ENCODE measurements at regions not wholly inside any gene's neighbourhood (a gene's known extent, or its start where the extent isn't known, plus 50 kb on each side); places are given as distances from the start of the nearest gene placed in this dataset.

DNA sequence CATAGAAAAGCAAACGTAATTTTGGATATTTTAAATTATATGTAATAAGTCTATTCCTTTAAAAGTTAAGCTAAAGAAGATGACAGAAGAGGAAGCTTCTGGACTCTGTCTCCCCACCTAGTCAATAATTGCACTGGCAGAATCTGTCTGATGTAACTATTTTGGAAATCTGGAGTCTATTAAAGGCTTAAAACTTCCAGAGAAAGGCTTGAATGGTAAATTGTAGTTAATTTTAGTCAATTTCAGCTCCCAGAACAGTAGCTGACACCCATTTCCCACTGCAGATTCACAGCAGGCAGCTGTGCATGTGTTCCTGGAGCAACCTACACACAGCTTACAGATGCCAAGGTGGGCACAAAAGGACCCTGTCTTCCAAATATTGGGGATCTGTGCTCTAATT is 304.1 kb downstream of the PCDH20 start:
- Histone ChIP-seq H4K20me1 (ENCODE audit: control insufficient read depth, extremely low read depth, insufficient read depth, low read length) (no peaks in the 10 kb centered on the region), H3K79me2 (ENCODE audit: control insufficient read depth, insufficient read depth, low read length) (no peaks in the 10 kb centered on the region), H3K9ac (ENCODE audit: control insufficient read depth, extremely low read depth, insufficient read depth, low read length) (no peak overlapping the region), H3K27me3 (ENCODE audit: control insufficient read depth, extremely low read depth, insufficient read depth, low read length) (no peaks in the 10 kb centered on the region), H3K9me1 (ENCODE audit: control insufficient read depth, extremely low read depth, insufficient read depth, low read length) (no peaks in the 10 kb centered on the region), H3K36me3 (ENCODE audit: control insufficient read depth in 2 of 2, extremely low read depth in 1 of 2, insufficient read depth in 2 of 2, low read length in 2 of 2) (no peaks in the 10 kb centered on the region), H3K27ac (ENCODE audit: control insufficient read depth, insufficient read depth, low read length) (no peak overlapping the region), H2AFZ (ENCODE audit: control insufficient read depth, low read length) (no peak overlapping the region), H3K4me3 (ENCODE audit: control insufficient read depth in 2 of 3, extremely low read depth in 1 of 3, insufficient read depth in 2 of 3, low read depth in 1 of 3, low read length in 3 of 3) (no peak overlapping the region), H3K4me1 (ENCODE audit: control insufficient read depth, extremely low read depth, insufficient read depth, low read length) (no peaks in the 10 kb centered on the region), H3K9me3 (ENCODE audit: control insufficient read depth, low read depth, low read length) (peaks cover 2% of the 10 kb centered on the region), H3K4me2 (ENCODE audit: control insufficient read depth, extremely low read depth, insufficient read depth, low read depth, low read length) (no peak overlapping the region)
- dilution Hi-C loops (cut with MboI; ENCODE audit: extremely low pct_ligation_motif_present, low sequenced_read_pairs): no loop called here
- TF ChIP-seq EZH2 (IDR thresholded peaks at IDR 0.05; ENCODE audit: low read length): no peak
- TF ChIP-seq, protein P1, sequence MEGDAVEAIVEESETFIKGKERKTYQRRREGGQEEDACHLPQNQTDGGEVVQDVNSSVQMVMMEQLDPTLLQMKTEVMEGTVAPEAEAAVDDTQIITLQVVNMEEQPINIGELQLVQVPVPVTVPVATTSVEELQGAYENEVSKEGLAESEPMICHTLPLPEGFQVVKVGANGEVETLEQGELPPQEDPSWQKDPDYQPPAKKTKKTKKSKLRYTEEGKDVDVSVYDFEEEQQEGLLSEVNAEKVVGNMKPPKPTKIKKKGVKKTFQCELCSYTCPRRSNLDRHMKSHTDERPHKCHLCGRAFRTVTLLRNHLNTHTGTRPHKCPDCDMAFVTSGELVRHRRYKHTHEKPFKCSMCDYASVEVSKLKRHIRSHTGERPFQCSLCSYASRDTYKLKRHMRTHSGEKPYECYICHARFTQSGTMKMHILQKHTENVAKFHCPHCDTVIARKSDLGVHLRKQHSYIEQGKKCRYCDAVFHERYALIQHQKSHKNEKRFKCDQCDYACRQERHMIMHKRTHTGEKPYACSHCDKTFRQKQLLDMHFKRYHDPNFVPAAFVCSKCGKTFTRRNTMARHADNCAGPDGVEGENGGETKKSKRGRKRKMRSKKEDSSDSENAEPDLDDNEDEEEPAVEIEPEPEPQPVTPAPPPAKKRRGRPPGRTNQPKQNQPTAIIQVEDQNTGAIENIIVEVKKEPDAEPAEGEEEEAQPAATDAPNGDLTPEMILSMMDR (optimal IDR thresholded peaks at IDR 0.05 in 1 of 3, IDR thresholded peaks at IDR 0.05 in 1 of 3, conservative IDR thresholded peaks at IDR 0.05 in 1 of 3; ENCODE audit: extremely low read depth in 1 of 3, insufficient read depth in 2 of 3, low read length in 3 of 3): no peak
- DNase-seq (ENCODE audit: low read depth, low spot score) (no peak), FAIRE-seq (no peak)

DNA sequence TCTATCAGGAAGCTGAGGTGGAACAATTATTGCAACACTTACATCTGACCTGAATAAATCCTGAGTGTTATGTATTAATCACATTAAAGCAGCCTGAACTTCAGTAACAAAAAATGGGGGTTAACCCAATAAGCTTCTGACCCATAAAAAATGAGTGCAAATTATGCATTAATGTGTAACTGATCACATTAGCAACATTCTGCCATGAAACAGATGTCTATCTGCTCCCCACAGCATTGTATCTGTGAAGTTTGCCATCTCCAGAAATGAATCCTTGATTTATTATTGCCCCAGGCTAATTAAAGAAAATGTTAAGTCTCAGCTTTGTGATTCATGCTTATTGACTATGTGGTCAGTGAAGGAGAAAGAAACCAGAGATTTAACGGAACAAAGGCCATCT is 304.9 kb downstream of the PCDH20 start:
- no peak for FAIRE-seq
- no peak overlapping the region for H2AFZ ChIP-seq (ENCODE audit: control insufficient read depth, low read length)
- TF ChIP-seq, protein P1 (optimal IDR thresholded peaks at IDR 0.05 in 1 of 3, IDR thresholded peaks at IDR 0.05 in 1 of 3, conservative IDR thresholded peaks at IDR 0.05 in 1 of 3; ENCODE audit: extremely low read depth in 1 of 3, insufficient read depth in 2 of 3, low read length in 3 of 3): no peak
- TF ChIP-seq EZH2 (IDR thresholded peaks at IDR 0.05; ENCODE audit: low read length): no peak
- DNase-seq (ENCODE audit: low read depth, low spot score): peak; percentile 5
- no peaks in the 10 kb centered on the region for H3K9me1 ChIP-seq (ENCODE audit: control insufficient read depth, extremely low read depth, insufficient read depth, low read length)
- no peak overlapping the region for H3K4me3 ChIP-seq (ENCODE audit: control insufficient read depth in 2 of 3, extremely low read depth in 1 of 3, insufficient read depth in 2 of 3, low read depth in 1 of 3, low read length in 3 of 3)
- H3K9me3 ChIP-seq (ENCODE audit: control insufficient read depth, low read depth, low read length): peaks cover 2% of the 10 kb centered on the region
- no peaks in the 10 kb centered on the region for H3K4me1 ChIP-seq (ENCODE audit: control insufficient read depth, extremely low read depth, insufficient read depth, low read length)
- H3K9ac ChIP-seq (ENCODE audit: control insufficient read depth, extremely low read depth, insufficient read depth, low read length): no peak overlapping the region
- no peaks in the 10 kb centered on the region for H3K27me3 ChIP-seq (ENCODE audit: control insufficient read depth, extremely low read depth, insufficient read depth, low read length)
- H3K27ac ChIP-seq (ENCODE audit: control insufficient read depth, insufficient read depth, low read length): no peak overlapping the region
- no peak overlapping the region for H3K4me2 ChIP-seq (ENCODE audit: control insufficient read depth, extremely low read depth, insufficient read depth, low read depth, low read length)
- no peaks in the 10 kb centered on the region for H3K79me2 ChIP-seq (ENCODE audit: control insufficient read depth, insufficient read depth, low read length)
- no peaks in the 10 kb centered on the region for H3K36me3 ChIP-seq (ENCODE audit: control insufficient read depth in 2 of 2, extremely low read depth in 1 of 2, insufficient read depth in 2 of 2, low read length in 2 of 2)
- no peaks in the 10 kb centered on the region for H4K20me1 ChIP-seq (ENCODE audit: control insufficient read depth, extremely low read depth, insufficient read depth, low read length)
- dilution Hi-C loops (cut with MboI; ENCODE audit: extremely low pct_ligation_motif_present, low sequenced_read_pairs): no loop called here
